Activated T-cell treated with anti-CD3 and anti-CD28 coated beads, Interleukin-2, amount 50 U/mL, for 4 hours (primary cell): ENCODE measurements at regions not wholly inside any gene's neighbourhood (a gene's known extent, or its start where the extent isn't known, plus 50 kb on each side); places are given as distances from the start of the nearest gene placed in this dataset.

ENCODE experiments used
- ATAC-seq, 2 donors: fragments of 200-7000 bp; cut with Tn5 transposase; one replicate each; pipeline ENCODE4 v1.10.0; 2021
- DNase-seq: peaks from one replicate; pipeline ENCODE4 v3.0.0-alpha.2; 2020
- H3K27me3 Mint-ChIP-seq: one replicate; pipeline ENCODE4 v1.8.0; 2021; ENCODE audit warnings: low read depth, mixed read lengths
- H3K36me3 Mint-ChIP-seq: one replicate; pipeline ENCODE4 v1.8.0; 2022; ENCODE audit warnings: mixed read lengths; ENCODE audit not compliant: insufficient read depth
- H3K4me1 Mint-ChIP-seq: one replicate; pipeline ENCODE4 v1.8.0; 2021; ENCODE audit warnings: low read depth, mixed read lengths
- H3K4me3 Mint-ChIP-seq: one replicate; pipeline ENCODE4 v1.8.0; 2021; ENCODE audit warnings: mild to moderate bottlenecking, moderate library complexity, mixed read lengths
- H3K9me3 Mint-ChIP-seq: one replicate; pipeline ENCODE4 v1.8.0; 2021; ENCODE audit warnings: mixed read lengths

GRCh38 chr17:13725288-13725990 lies 123.7 kb upstream of the HS3ST3A1 start:
- Mint-ChIP-seq H3K27me3 (peaks cover 3% of the 10 kb centered on the region), H3K4me3 (no peak overlapping the region), H3K9me3 (no peaks in the 10 kb centered on the region), H3K36me3 (no peaks in the 10 kb centered on the region), H3K4me1 (no peaks in the 10 kb centered on the region)
- ATAC-seq (no peak), DNase-seq (no peak)

GRCh38 chr17:13727441-13728171 lies 125.9 kb upstream of the HS3ST3A1 start:
- Mint-ChIP-seq H3K4me1 (no peaks in the 10 kb centered on the region), H3K4me3 (no peak overlapping the region), H3K27me3 (peaks cover 3% of the 10 kb centered on the region), H3K9me3 (no peaks in the 10 kb centered on the region), H3K36me3 (no peaks in the 10 kb centered on the region)
- ATAC-seq: no peak
- no peak for DNase-seq

GRCh38 chr17:13728781-13729180 lies 127.1 kb upstream of the HS3ST3A1 start:
- no peak for DNase-seq
- Mint-ChIP-seq H3K4me3 (no peak overlapping the region), H3K36me3 (no peaks in the 10 kb centered on the region), H3K27me3 (peaks cover 3% of the 10 kb centered on the region), H3K9me3 (no peaks in the 10 kb centered on the region), H3K4me1 (no peaks in the 10 kb centered on the region)
- no peak for ATAC-seq

GRCh38 chr17:13729466-13730134 lies 127.9 kb upstream of the HS3ST3A1 start:
- Mint-ChIP-seq H3K4me1 (no peaks in the 10 kb centered on the region), H3K27me3 (peaks cover 3% of the 10 kb centered on the region), H3K36me3 (no peaks in the 10 kb centered on the region), H3K4me3 (no peak overlapping the region), H3K9me3 (no peaks in the 10 kb centered on the region)
- ATAC-seq: no peak
- no peak for DNase-seq

GRCh38 chr17:13734880-13735279 lies 133.2 kb upstream of the HS3ST3A1 start:
- DNase-seq: no peak
- ATAC-seq: no peak

GRCh38 chr17:13735444-13735843 lies 133.7 kb upstream of the HS3ST3A1 start:
- no peaks in the 10 kb centered on the region for H3K27me3 Mint-ChIP-seq
- no peaks in the 10 kb centered on the region for H3K36me3 Mint-ChIP-seq
- ATAC-seq (no peak), DNase-seq (no peak)
- H3K4me3 Mint-ChIP-seq: no peak overlapping the region
- H3K4me1 Mint-ChIP-seq: no peaks in the 10 kb centered on the region
- no peaks in the 10 kb centered on the region for H3K9me3 Mint-ChIP-seq

More at GRCh38 chr17:13734880-13735279, 133.2 kb upstream of the HS3ST3A1 start:
- Mint-ChIP-seq H3K36me3 (no peaks in the 10 kb centered on the region), H3K4me3 (no peak overlapping the region), H3K4me1 (no peaks in the 10 kb centered on the region), H3K27me3 (no peaks in the 10 kb centered on the region), H3K9me3 (no peaks in the 10 kb centered on the region)

GRCh38 chr17:13735861-13736260 lies 134.1 kb upstream of the HS3ST3A1 start:
- DNase-seq: no peak
- Mint-ChIP-seq H3K36me3 (no peaks in the 10 kb centered on the region), H3K27me3 (no peaks in the 10 kb centered on the region), H3K9me3 (no peaks in the 10 kb centered on the region), H3K4me1 (no peaks in the 10 kb centered on the region), H3K4me3 (no peak overlapping the region)
- ATAC-seq: no peak

GRCh38 chr17:13736916-13737315 lies 135.2 kb upstream of the HS3ST3A1 start:
- H3K4me1 Mint-ChIP-seq: no peaks in the 10 kb centered on the region
- no peak for DNase-seq
- no peak overlapping the region for H3K4me3 Mint-ChIP-seq
- no peaks in the 10 kb centered on the region for H3K36me3 Mint-ChIP-seq
- no peaks in the 10 kb centered on the region for H3K27me3 Mint-ChIP-seq
- H3K9me3 Mint-ChIP-seq: no peaks in the 10 kb centered on the region
- no peak for ATAC-seq

GRCh38 chr17:13740686-13741085 lies 139.0 kb upstream of the HS3ST3A1 start:
- Mint-ChIP-seq H3K4me1 (no peaks in the 10 kb centered on the region), H3K36me3 (no peaks in the 10 kb centered on the region), H3K9me3 (no peaks in the 10 kb centered on the region), H3K27me3 (peaks cover 3% of the 10 kb centered on the region), H3K4me3 (no peak overlapping the region)
- DNase-seq (no peak), ATAC-seq (no peak)

- Mint-ChIP-seq H3K36me3 (no peaks in the 10 kb centered on the region), H3K9me3 (no peaks in the 10 kb centered on the region), H3K27me3 (peaks cover 3% of the 10 kb centered on the region), H3K4me1 (no peaks in the 10 kb centered on the region), H3K4me3 (no peak overlapping the region)
- no peak for DNase-seq
- ATAC-seq: no peak
Observed at GRCh38 chr17:13741744-13742143, 140.0 kb upstream of the HS3ST3A1 start.

- H3K9me3 Mint-ChIP-seq: no peaks in the 10 kb centered on the region
- no peaks in the 10 kb centered on the region for H3K4me1 Mint-ChIP-seq
- peaks cover 3% of the 10 kb centered on the region for H3K27me3 Mint-ChIP-seq
- DNase-seq (no peak), ATAC-seq (no peak)
- no peaks in the 10 kb centered on the region for H3K36me3 Mint-ChIP-seq
- no peak overlapping the region for H3K4me3 Mint-ChIP-seq
Observed at GRCh38 chr17:13743906-13744305, 142.2 kb upstream of the HS3ST3A1 start.

GRCh38 chr17:13746404-13746803 lies 144.7 kb upstream of the HS3ST3A1 start:
- H3K27me3 Mint-ChIP-seq: peaks cover 11% of the 10 kb centered on the region
- H3K4me1 Mint-ChIP-seq: no peaks in the 10 kb centered on the region
- ATAC-seq (no peak), DNase-seq (no peak)
- no peaks in the 10 kb centered on the region for H3K9me3 Mint-ChIP-seq
- no peaks in the 10 kb centered on the region for H3K36me3 Mint-ChIP-seq
- H3K4me3 Mint-ChIP-seq: no peak overlapping the region

GRCh38 chr17:13749166-13749890 lies 147.6 kb upstream of the HS3ST3A1 start:
- Mint-ChIP-seq H3K4me1 (no peaks in the 10 kb centered on the region), H3K4me3 (no peak overlapping the region), H3K9me3 (no peaks in the 10 kb centered on the region)

GRCh38 chr17:13749891-13750235 lies 148.1 kb upstream of the HS3ST3A1 start:
- Mint-ChIP-seq H3K4me1 (no peaks in the 10 kb centered on the region), H3K9me3 (no peaks in the 10 kb centered on the region), H3K4me3 (no peak overlapping the region), H3K27me3 (peaks cover 10% of the 10 kb centered on the region), H3K36me3 (no peaks in the 10 kb centered on the region)
- ATAC-seq: no peak
- no peak for DNase-seq

More at GRCh38 chr17:13749166-13749890, 147.6 kb upstream of the HS3ST3A1 start:
- DNase-seq: no peak
- Mint-ChIP-seq H3K27me3 (peaks cover 12% of the 10 kb centered on the region), H3K36me3 (no peaks in the 10 kb centered on the region)
- no peak for ATAC-seq
